ENCODE measurements at regions not wholly inside any gene's neighbourhood (a gene's known extent, or its start where the extent isn't known, plus 50 kb on each side); places are given as distances from the start of the nearest gene placed in this dataset.

GRCh38 chr12:89250636-89251035 lies 101.7 kb downstream of the DUSP6 start:
- Histone ChIP-seq H3K4me1 (peaks cover 29% of the 10 kb centered on the region), H3K27ac (peak overlapping the region; percentile 89), H3K9me3 (ENCODE audit: control insufficient read depth, low read length) (no peaks in the 10 kb centered on the region), H3K9ac (no peak overlapping the region), H3K4me2 (ENCODE audit: low read length) (no peak overlapping the region), H3K79me2 (no peaks in the 10 kb centered on the region), H3K36me3 (ENCODE audit: control insufficient read depth, insufficient read depth, low read length) (no peaks in the 10 kb centered on the region), H3K27me3 (ENCODE audit: control insufficient read depth, insufficient read depth, low read length) (no peaks in the 10 kb centered on the region), H3K4me3 (ENCODE audit: low read depth, low read length) (no peak overlapping the region), H2AFZ (no peak overlapping the region)
- no peak for TF ChIP-seq CTCF (IDR thresholded peaks at IDR 0.05)

DNA sequence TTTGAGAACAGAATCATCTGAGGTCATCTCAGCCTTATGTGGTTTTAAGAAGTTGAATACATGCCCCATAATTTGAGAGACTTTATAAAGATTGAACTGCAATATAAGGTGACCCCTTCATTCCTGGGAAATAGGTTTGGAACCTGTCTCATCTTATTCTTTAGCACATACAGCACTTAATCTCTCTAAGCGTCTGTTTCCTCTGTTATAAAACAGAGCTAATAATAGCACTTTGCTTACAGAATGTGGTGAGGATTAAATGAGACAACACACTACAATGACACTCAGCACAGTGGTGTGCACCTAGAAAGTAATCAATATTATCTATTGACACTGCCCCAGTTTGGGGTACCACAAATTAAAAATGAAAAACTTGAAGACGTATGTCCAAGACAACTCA lies 102.1 kb downstream of the DUSP6 start:
- no peak for TF ChIP-seq CTCF (IDR thresholded peaks at IDR 0.05)
- Histone ChIP-seq H3K79me2 (no peaks in the 10 kb centered on the region), H3K4me3 (ENCODE audit: low read depth, low read length) (no peak overlapping the region), H3K9ac (no peak overlapping the region), H3K27me3 (ENCODE audit: control insufficient read depth, insufficient read depth, low read length) (no peaks in the 10 kb centered on the region), H3K36me3 (ENCODE audit: control insufficient read depth, insufficient read depth, low read length) (no peaks in the 10 kb centered on the region), H3K4me1 (peaks cover 30% of the 10 kb centered on the region), H3K27ac (peak overlapping the region; percentile 89), H3K9me3 (ENCODE audit: control insufficient read depth, low read length) (no peaks in the 10 kb centered on the region), H2AFZ (no peak overlapping the region), H3K4me2 (ENCODE audit: low read length) (no peak overlapping the region)

DNA sequence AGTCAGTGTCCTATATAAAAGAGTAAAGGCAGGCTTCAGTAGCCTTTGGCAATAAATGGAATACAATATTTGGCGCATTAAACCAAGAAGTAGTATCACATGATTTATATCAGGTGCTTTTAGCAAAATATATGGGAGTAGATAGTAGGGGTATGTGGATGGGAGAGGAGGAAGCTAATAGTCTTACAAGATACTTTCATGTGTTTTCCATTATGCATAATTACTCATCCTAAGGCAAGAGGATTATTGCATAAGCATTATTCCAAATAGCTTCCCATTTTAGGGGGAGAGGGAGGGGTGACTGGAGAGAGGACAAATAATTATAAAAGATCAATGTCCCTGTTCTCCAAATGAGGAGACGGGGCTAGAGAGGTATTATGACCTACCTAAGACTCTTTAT lies 104.3 kb downstream of the DUSP6 start:
- Histone ChIP-seq H3K4me1 (peaks cover 42% of the 10 kb centered on the region), H2AFZ (peak overlapping the region; percentile 4), H3K4me3 (ENCODE audit: low read depth, low read length) (no peak overlapping the region), H3K27ac (no peak overlapping the region), H3K9me3 (ENCODE audit: control insufficient read depth, low read length) (no peaks in the 10 kb centered on the region), H3K27me3 (ENCODE audit: control insufficient read depth, insufficient read depth, low read length) (no peaks in the 10 kb centered on the region), H3K4me2 (ENCODE audit: low read length) (no peak overlapping the region), H3K9ac (no peak overlapping the region), H3K79me2 (no peaks in the 10 kb centered on the region), H3K36me3 (ENCODE audit: control insufficient read depth, insufficient read depth, low read length) (no peaks in the 10 kb centered on the region)
- no peak for TF ChIP-seq CTCF (IDR thresholded peaks at IDR 0.05)

DNA sequence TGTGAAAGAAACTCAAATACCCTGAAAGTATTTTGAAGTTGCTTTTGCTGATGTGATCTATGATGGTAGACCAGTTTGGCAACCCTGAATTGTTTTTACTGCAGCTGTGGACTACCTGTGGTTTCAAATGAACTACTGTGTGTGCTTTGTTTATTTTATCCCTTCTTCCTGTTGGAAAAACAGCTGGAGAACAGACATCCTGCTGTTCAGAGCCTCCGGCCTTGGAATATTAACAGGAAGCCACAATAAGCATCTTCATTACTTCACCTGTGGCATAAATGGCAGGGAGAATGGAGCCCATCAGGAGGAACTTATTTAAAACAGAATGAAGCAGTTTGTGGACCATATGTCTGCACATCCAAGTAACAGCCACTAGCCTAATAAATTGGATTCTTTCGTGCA lies 104.8 kb downstream of the DUSP6 start:
- Histone ChIP-seq H3K36me3 (ENCODE audit: control insufficient read depth, insufficient read depth, low read length) (no peaks in the 10 kb centered on the region), H3K27me3 (ENCODE audit: control insufficient read depth, insufficient read depth, low read length) (no peaks in the 10 kb centered on the region)
- no peak for TF ChIP-seq CTCF (IDR thresholded peaks at IDR 0.05)

DNA sequence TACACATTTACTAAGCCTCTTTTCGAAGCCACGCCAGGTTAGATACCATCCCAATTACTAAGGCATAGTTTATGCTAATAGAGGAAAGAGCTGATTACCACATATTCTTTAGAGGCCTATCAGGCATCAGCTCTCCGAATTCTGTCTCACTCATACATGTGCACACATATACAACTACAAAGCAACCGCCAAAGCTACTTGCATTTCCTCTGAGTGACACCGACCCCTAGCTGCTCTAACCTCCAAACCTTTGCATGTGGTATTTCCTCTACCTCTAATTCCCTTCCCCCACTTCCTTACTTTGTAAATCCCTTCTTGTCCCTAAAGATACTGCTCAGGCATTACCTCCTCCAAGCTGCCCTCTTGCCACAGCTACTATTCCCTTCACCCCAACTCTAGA lies 107.2 kb downstream of the DUSP6 start:
- no peak overlapping the region for H3K4me2 ChIP-seq (ENCODE audit: low read length)
- H3K4me3 ChIP-seq (ENCODE audit: low read depth, low read length), result no peak overlapping the region
- H3K27me3 ChIP-seq (ENCODE audit: control insufficient read depth, insufficient read depth, low read length), result no peaks in the 10 kb centered on the region
- H3K36me3 ChIP-seq (ENCODE audit: control insufficient read depth, insufficient read depth, low read length), result no peaks in the 10 kb centered on the region
- H3K4me1 ChIP-seq, result peaks cover 24% of the 10 kb centered on the region
- H2AFZ ChIP-seq, result peak overlapping the region; percentile 57
- TF ChIP-seq CTCF (IDR thresholded peaks at IDR 0.05), result no peak
- H3K9me3 ChIP-seq (ENCODE audit: control insufficient read depth, low read length), result no peaks in the 10 kb centered on the region
- no peak overlapping the region for H3K27ac ChIP-seq
- H3K79me2 ChIP-seq, result no peaks in the 10 kb centered on the region
- H3K9ac ChIP-seq, result no peak overlapping the region

More for the DNA sequence above, 104.8 kb downstream of the DUSP6 start:
- Histone ChIP-seq H3K4me3 (ENCODE audit: low read depth, low read length) (no peak overlapping the region), H3K4me1 (peaks cover 39% of the 10 kb centered on the region), H2AFZ (peak overlapping the region; percentile 4), H3K79me2 (no peaks in the 10 kb centered on the region), H3K9me3 (ENCODE audit: control insufficient read depth, low read length) (no peaks in the 10 kb centered on the region), H3K27ac (no peak overlapping the region), H3K4me2 (ENCODE audit: low read length) (no peak overlapping the region), H3K9ac (no peak overlapping the region)
